ENCODE measurements at regions not wholly inside any gene's neighbourhood (a gene's known extent, or its start where the extent isn't known, plus 50 kb on each side); places are given as distances from the start of the nearest gene placed in this dataset.

DNA sequence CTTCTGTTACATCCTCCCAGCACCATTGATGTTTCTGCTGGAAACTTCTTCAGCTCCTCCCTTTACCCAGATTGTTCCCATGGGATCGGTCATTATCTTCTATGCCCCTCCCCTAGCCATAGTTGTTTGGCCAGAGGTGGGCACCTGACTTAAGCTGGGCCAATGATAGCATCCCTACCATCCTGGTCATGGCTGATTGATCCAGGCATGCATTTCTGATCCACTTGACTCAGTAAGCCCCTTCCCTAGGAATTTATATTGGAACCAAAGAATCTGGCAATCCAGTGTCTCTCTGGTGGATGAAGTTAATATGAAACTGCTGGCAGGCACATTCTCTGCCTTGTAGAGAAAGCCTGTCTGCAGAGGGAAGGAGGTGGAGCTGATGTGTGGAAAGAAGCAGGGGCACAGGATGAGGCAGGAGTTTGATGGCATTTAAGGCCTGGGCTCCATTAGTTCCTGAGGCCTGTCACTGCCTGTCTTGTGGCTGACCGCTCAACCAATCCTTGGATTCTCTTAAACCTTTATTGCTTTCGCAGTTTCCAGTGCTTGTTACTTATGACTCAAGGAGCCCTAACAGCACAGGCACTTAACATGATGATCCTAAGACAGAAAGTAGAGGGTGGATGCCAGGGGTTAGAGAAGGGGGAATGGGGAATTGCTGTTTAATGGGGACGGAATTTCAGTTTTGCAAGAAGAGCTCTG, 152.4 kb downstream of the ABCC12 start:
- Mint-ChIP-seq H3K4me3 (no peak overlapping the region), H3K4me1 (ENCODE audit: low read depth) (no peaks in the 10 kb centered on the region), H3K36me3 (ENCODE audit: low read depth) (no peaks in the 10 kb centered on the region), H3K9me3 (no peaks in the 10 kb centered on the region), H3K27ac (no peak overlapping the region), H3K27me3 (peaks cover 1% of the 10 kb centered on the region)

DNA sequence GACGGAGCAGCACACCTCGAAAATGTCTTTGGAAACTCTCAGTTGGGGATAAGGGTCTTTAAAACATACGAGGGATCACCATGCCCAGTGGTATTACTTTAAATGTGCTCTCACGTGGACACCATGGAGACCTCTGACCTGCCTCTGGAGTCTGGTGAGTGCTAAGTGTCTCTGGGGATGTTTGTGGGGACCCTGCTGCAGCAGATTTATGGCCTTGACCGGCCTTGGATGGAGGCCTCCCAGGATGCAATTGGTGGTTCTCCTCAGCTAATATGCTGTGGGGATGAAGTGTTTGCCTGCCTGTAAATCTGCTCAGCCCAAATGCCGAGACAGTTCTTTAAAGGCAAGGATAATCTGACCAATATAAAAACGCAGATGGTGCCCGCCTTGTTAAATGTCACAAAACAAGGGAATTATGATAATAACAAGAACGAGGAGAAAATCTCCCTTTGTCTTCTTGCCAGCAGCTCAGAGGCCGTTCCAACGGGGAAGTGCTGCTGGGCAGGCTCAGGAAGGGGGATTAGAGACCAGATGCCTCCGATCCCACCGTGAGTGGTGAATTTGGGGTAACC, 154.4 kb downstream of the ABCC12 start:
- H3K4me1 Mint-ChIP-seq (ENCODE audit: low read depth) = no peaks in the 10 kb centered on the region
- H3K27ac Mint-ChIP-seq = no peak overlapping the region
- no peak overlapping the region for H3K4me3 Mint-ChIP-seq
- no peaks in the 10 kb centered on the region for H3K9me3 Mint-ChIP-seq
- no peaks in the 10 kb centered on the region for H3K36me3 Mint-ChIP-seq (ENCODE audit: low read depth)
- H3K27me3 Mint-ChIP-seq = no peaks in the 10 kb centered on the region

DNA sequence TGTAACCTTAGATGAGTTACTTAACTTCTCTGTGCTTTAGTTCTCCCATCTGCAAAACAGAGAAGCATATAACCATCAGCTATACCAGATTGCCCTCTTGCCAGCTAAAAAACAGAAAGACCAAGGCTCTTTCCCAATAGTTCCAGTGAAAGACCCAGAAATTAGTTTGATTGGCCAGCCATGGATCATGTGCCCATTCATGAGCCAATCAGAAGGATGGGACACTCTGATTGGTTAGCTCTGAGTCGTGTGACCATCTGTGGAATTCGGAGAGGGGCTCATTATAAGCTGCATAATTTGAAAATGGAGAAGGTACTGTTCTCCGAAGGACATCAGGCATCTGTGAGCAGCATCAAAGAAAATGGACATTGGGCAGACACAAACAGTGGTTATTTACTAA, 155.2 kb downstream of the ABCC12 start:
- Mint-ChIP-seq H3K27ac (no peak overlapping the region), H3K27me3 (no peaks in the 10 kb centered on the region), H3K4me1 (ENCODE audit: low read depth) (no peaks in the 10 kb centered on the region), H3K4me3 (no peak overlapping the region), H3K36me3 (ENCODE audit: low read depth) (no peaks in the 10 kb centered on the region), H3K9me3 (no peaks in the 10 kb centered on the region)

DNA sequence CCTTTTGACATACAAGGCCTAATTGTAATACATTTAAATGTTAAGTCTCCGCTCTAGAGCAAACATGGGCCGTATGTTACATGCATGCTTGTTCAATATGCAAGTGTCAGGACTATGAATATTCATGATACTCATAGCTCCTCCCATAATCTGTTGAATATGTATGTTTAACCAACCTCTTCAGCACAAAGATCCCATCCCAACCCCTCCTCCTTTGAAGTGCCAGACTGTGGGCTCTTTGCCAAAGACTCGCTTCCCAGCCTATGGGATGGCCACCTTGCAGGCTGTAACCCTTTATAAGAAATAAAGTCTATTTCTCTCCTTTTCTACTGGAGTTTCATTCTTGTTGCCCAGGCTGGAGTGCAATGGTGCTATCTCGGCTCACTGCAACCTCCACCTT, 156.2 kb downstream of the ABCC12 start:
- H3K36me3 Mint-ChIP-seq (ENCODE audit: low read depth) = no peaks in the 10 kb centered on the region
- H3K4me3 Mint-ChIP-seq = no peak overlapping the region
- no peak overlapping the region for H3K27ac Mint-ChIP-seq
- no peaks in the 10 kb centered on the region for H3K27me3 Mint-ChIP-seq
- H3K9me3 Mint-ChIP-seq = no peaks in the 10 kb centered on the region
- H3K4me1 Mint-ChIP-seq (ENCODE audit: low read depth) = no peaks in the 10 kb centered on the region

DNA sequence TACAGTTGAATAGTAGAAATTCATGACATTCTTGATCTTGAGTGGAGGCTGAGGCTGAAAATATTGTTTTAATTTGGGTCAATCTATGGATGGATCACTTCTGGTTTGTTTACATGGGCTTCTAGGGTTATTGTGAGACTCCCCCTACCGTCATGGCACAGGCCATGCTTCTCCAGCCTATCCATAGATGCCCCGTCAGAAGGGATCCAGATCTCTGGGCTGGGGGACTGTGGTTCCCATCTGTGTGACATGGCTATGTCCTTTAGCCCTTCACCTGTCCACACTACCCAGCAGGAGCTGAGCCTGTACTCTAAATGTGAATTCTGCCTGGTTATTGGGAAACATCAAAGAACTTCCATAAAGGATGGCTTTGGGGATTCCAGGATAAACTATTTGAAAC, 160.4 kb downstream of the ABCC12 start:
- Mint-ChIP-seq H3K36me3 (ENCODE audit: low read depth) (no peaks in the 10 kb centered on the region), H3K4me1 (ENCODE audit: low read depth) (no peaks in the 10 kb centered on the region), H3K27me3 (peaks cover 4% of the 10 kb centered on the region), H3K27ac (no peak overlapping the region), H3K4me3 (no peak overlapping the region), H3K9me3 (peaks cover 12% of the 10 kb centered on the region)

DNA sequence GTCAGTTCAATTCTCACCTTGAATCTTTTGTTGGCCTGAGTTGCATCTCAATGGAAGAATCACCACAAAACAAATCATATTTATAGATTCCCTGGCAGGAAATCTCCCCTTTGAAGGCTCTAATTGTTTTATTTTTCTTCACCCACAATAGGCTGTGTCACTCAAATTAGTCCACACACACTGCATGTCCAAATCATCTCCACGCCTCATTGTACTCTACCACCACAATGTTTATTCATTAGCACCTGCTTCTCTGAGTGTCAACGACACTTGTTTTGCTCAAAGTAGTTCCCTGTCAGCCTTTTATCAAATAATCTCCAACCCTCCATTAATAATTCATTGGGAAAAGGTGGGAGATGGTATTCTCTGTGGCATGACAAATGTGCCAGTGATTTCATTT, 164.3 kb downstream of the ABCC12 start:
- Mint-ChIP-seq H3K9me3 (peaks cover 13% of the 10 kb centered on the region), H3K4me1 (ENCODE audit: low read depth) (no peaks in the 10 kb centered on the region), H3K27me3 (peaks cover 4% of the 10 kb centered on the region), H3K36me3 (ENCODE audit: low read depth) (no peaks in the 10 kb centered on the region), H3K4me3 (no peak overlapping the region), H3K27ac (no peak overlapping the region)

DNA sequence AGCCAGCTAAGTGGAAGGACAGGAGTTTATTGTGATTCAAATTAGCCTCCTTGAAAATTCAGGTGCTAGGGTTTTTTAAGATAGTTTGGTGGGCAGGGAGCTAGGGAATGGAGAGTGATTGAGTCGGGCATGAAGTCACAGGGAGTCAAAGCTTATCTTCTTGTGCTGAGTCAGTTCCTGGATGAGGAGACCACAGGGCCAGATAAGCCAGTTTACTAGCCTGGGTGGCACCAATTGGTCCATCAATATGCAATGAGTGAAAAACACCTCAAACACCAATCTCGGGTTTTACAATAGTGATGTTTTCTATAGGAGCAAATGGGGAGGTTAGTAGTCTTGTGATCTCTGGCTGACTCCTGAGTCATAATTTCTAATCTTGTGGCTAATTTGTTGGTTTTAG, 165.1 kb downstream of the ABCC12 start:
- Mint-ChIP-seq H3K36me3 (ENCODE audit: low read depth) (no peaks in the 10 kb centered on the region), H3K4me1 (ENCODE audit: low read depth) (no peaks in the 10 kb centered on the region), H3K9me3 (peaks cover 13% of the 10 kb centered on the region), H3K4me3 (no peak overlapping the region), H3K27ac (no peak overlapping the region), H3K27me3 (peaks cover 4% of the 10 kb centered on the region)

DNA sequence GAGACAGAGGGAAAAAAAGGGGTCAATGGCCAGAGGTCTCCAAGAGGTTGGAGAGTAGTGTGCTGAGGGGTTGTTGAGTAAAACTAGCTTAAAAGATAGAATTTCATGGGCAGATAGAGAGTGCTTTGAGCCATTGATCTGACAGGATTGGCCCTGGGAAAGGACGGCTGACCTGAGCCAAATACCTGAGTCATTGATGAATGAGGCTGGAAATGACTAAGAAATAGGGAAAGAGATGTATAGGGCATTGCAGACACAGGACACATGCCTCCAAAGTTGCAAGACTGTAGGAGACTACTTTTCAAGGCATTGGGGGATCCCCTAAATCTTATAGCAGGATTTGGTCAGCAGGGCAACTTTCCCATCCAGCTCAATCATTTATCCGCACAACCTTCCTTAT, 168.7 kb downstream of the ABCC12 start:
- Mint-ChIP-seq H3K4me3 (no peak overlapping the region), H3K27me3 (no peaks in the 10 kb centered on the region), H3K36me3 (ENCODE audit: low read depth) (no peaks in the 10 kb centered on the region), H3K4me1 (ENCODE audit: low read depth) (no peaks in the 10 kb centered on the region), H3K27ac (no peak overlapping the region), H3K9me3 (peaks cover 9% of the 10 kb centered on the region)

DNA sequence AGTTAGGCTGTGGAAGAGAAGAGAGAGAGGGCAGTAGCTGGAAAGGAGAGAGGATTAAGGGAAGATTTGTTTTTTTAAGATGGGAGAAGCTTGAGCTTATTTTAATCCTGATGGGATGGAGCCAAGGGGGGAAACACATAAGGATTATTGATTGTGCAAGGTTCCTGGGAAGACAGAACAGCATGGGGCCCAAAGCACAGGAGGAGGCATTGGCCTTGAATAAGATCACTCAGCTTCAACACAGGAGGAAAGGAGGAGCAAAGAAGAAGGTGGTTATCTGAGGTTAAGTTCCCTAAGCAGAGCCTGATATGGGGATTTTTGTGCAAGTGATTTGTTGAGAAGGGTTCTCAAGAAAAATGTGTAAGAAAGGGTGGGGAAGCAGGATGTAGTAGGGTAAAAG, 169.8 kb downstream of the ABCC12 start:
- H3K27me3 Mint-ChIP-seq = no peaks in the 10 kb centered on the region
- no peak overlapping the region for H3K27ac Mint-ChIP-seq
- H3K4me3 Mint-ChIP-seq = no peak overlapping the region
- H3K9me3 Mint-ChIP-seq = peaks cover 8% of the 10 kb centered on the region
- H3K36me3 Mint-ChIP-seq (ENCODE audit: low read depth) = no peaks in the 10 kb centered on the region
- H3K4me1 Mint-ChIP-seq (ENCODE audit: low read depth) = no peaks in the 10 kb centered on the region

DNA sequence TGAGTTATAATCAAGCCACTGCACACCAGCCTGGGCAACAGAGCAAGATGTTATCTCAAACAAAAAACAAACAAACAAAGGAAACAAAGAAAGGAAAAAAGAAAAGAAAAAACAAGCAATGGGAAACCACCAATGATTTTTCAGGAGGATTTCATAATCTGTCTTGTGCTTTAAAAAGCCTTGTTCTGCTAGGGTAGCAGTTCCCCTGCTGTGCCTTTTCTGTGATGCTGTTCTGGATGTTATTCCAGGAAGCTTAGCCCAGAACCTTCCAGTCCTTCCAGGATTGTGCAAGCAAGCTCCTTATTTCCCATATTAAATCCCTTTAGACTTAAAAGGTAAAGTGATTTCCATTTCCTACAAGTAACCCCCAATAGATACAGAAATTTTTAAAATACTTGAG, 171.1 kb downstream of the ABCC12 start:
- peaks cover 4% of the 10 kb centered on the region for H3K27me3 Mint-ChIP-seq
- no peaks in the 10 kb centered on the region for H3K4me1 Mint-ChIP-seq (ENCODE audit: low read depth)
- H3K27ac Mint-ChIP-seq = no peak overlapping the region
- H3K9me3 Mint-ChIP-seq = no peaks in the 10 kb centered on the region
- H3K4me3 Mint-ChIP-seq = no peak overlapping the region
- H3K36me3 Mint-ChIP-seq (ENCODE audit: low read depth) = no peaks in the 10 kb centered on the region

DNA sequence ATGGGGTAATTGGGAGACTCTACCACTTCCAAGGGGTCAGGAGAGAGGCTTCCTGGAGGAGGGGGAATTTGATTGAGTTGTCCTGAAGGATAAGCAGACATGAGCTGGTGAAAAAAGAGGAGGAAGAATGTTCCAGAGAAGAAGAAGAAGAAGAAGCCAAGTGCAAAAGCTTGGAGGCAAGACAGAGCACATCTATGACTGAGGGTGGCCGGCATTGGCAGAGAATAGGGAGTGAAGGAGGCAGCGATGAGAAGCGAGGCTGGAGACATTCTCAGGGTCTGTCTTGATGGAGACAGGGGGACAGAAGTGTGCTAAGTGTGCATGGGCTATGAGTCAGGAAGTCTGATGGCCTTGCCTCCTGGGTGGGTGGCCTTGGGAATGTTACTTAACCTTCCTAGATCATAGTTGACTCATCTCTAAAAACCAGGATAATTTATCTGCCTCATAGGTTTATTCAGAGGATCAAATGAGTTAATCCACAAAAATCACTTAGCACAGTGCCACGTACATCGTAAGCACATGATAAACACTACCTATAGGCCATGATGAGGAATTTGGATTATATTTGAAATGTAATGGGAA, 171.7 kb downstream of the ABCC12 start:
- H3K4me3 Mint-ChIP-seq = no peak overlapping the region
- no peaks in the 10 kb centered on the region for H3K9me3 Mint-ChIP-seq
- H3K27ac Mint-ChIP-seq = no peak overlapping the region

DNA sequence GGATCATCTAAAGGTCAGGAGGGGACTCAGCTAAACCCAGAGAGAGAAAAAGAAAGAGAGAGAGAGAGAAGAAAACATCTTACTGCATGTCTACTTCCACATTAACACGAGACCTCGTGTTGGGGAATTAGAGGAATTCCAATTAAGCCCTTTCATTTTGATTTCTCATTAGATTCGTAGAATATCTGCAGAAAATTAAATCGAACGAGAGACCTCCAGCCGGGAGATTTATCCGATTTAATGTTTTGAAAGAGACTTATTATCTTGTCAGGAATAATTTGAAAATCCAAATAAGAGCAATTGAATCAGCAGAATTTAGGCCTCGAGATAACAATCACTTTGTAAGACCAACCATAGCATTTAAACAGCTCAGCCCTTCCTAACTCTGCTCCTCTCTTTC, 175.6 kb downstream of the ABCC12 start:
- no peak overlapping the region for H3K4me3 Mint-ChIP-seq
- no peak overlapping the region for H3K27ac Mint-ChIP-seq
- H3K9me3 Mint-ChIP-seq = no peaks in the 10 kb centered on the region
- no peaks in the 10 kb centered on the region for H3K4me1 Mint-ChIP-seq (ENCODE audit: low read depth)
- peaks cover 4% of the 10 kb centered on the region for H3K27me3 Mint-ChIP-seq
- no peaks in the 10 kb centered on the region for H3K36me3 Mint-ChIP-seq (ENCODE audit: low read depth)

More for the DNA sequence above, 171.7 kb downstream of the ABCC12 start:
- H3K27me3 Mint-ChIP-seq = peaks cover 4% of the 10 kb centered on the region
- H3K36me3 Mint-ChIP-seq (ENCODE audit: low read depth) = no peaks in the 10 kb centered on the region
- no peaks in the 10 kb centered on the region for H3K4me1 Mint-ChIP-seq (ENCODE audit: low read depth)

DNA sequence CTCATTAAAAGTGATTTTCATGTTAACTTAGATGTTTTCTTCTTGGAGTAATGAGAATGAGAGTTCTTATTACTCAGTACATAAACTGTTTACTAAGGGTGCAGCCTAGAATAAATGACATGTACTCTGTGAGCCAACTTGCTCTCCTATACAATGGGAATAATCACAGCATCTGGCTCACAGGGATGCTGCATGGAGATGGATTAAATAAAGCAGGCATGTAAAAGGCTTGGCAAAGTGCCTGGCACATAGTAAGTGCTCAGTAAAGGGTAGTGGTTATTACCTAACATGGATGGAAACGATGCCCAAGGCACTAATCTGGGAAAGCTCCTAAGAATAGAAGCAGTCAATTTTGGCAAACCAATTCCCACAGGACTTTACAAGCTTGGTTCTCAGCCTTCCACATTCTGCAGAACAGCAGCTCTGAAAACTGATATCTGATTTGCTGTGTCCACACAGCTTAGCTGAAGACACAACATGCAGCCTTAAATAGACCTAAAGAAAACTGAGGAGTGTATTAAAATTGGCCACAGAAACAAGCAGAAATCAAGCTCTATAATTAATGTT, 176.1 kb downstream of the ABCC12 start:
- Mint-ChIP-seq H3K4me1 (ENCODE audit: low read depth) (no peaks in the 10 kb centered on the region), H3K9me3 (no peaks in the 10 kb centered on the region), H3K4me3 (no peak overlapping the region), H3K36me3 (ENCODE audit: low read depth) (no peaks in the 10 kb centered on the region), H3K27me3 (peaks cover 4% of the 10 kb centered on the region), H3K27ac (no peak overlapping the region)

DNA sequence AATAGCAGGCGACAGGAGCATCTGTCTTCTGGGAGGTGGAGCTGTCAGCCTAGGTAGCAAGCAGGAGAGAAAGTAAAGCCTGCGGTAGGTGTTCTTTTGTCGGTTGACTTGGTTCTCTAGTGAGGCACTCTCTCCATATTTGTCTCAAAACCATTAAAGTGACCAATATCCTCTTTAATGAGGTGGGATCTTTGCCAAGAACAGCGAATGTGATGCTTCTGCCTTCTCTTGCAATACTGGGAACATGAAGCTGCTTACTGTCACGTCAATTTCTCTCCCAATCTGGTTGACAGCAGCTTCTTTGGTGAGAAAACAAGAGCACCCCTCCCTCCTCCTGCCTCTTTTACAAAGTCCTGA, 176.7 kb downstream of the ABCC12 start:
- Mint-ChIP-seq H3K4me1 (ENCODE audit: low read depth) (no peaks in the 10 kb centered on the region), H3K4me3 (no peak overlapping the region)

DNA sequence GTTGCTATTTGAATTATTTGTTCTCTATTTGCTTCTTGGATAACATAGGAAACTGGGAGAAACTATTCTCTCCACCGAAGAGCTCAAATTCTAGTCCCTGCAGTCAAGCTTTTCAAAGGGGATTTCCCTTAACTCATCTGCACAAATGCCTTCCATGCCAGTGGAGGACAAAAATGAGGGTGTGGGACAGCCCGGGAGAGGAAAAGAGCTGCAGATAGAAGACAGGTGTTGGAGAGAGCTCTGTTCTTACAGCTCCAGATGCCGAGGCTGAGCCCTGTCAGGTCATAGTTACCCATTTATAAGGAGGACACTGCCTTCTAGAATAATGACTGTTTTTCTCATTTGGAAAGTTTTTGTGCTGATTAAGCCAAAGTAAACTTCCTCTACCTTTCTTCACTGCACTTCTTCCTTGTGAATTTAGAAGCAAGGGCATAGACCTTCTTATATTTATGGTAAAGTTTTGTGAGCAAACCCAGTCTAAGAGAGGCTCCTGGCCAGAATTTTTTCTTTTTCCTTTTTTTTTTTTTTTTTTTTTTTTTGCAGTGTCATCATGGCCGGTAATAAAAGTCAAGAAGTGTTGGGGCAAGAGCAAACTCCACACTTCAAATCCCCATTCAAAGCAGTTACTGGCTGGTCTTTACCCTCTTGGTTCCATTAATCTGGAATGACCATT, 177.2 kb downstream of the ABCC12 start:
- Mint-ChIP-seq H3K27me3 (peaks cover 4% of the 10 kb centered on the region), H3K4me3 (no peak overlapping the region), H3K36me3 (ENCODE audit: low read depth) (no peaks in the 10 kb centered on the region), H3K4me1 (ENCODE audit: low read depth) (no peaks in the 10 kb centered on the region), H3K9me3 (no peaks in the 10 kb centered on the region), H3K27ac (no peak overlapping the region)

More for the DNA sequence above, 176.7 kb downstream of the ABCC12 start:
- H3K27ac Mint-ChIP-seq = no peak overlapping the region
- peaks cover 4% of the 10 kb centered on the region for H3K27me3 Mint-ChIP-seq
- H3K36me3 Mint-ChIP-seq (ENCODE audit: low read depth) = no peaks in the 10 kb centered on the region
- no peaks in the 10 kb centered on the region for H3K9me3 Mint-ChIP-seq

Measured in stimulated activated naive CD8-positive, alpha-beta T cell treated with anti-CD3 and anti-CD28 coated beads, Interleukin-15, Interleukin-2, amounts not matched to agents 100 ng/mL and 50 ng/mL, for 24 hours (primary cell).